ENCODE measurements at regions not wholly inside any gene's neighbourhood (a gene's known extent, or its start where the extent isn't known, plus 50 kb on each side); places are given as distances from the start of the nearest gene placed in this dataset.

GRCh38 chr18:37861981-37862380 lies 296.4 kb upstream of the CELF4 start:
- TF ChIP-seq EZH2phosphoT487 (IDR thresholded peaks at IDR 0.05; ENCODE audit: borderline replicate concordance, low read depth, low read length) (no peak), CTCF (conservative IDR thresholded peaks at IDR 0.05; ENCODE audit: low read length) (no peak)
- Histone ChIP-seq H4K20me1 (ENCODE audit: insufficient read depth, low read length) (no peaks in the 10 kb centered on the region), H3K9me3 (ENCODE audit: low read length) (no peaks in the 10 kb centered on the region), H3K4me1 (ENCODE audit: insufficient read depth, low read length, poor library complexity, severe bottlenecking) (no peaks in the 10 kb centered on the region), H3K36me3 (ENCODE audit: insufficient read depth, low read length) (no peaks in the 10 kb centered on the region), H3K9me2 (ENCODE audit: insufficient read depth, low read length) (no peaks in the 10 kb centered on the region), H3K4me2 (ENCODE audit: low read length) (no peak overlapping the region), H3K27ac (ENCODE audit: low read depth, low read length, poor library complexity, severe bottlenecking) (no peak overlapping the region), H2AFZ (ENCODE audit: low read length) (no peak overlapping the region), H3K79me2 (ENCODE audit: insufficient read depth, low read depth, low read length) (no peaks in the 10 kb centered on the region), H3K4me3 (ENCODE audit: low read depth, low read length, poor library complexity, severe bottlenecking) (no peak overlapping the region)
- no peak for DNase-seq (ENCODE audit: low spot score)
- ChIA-PET POLR2A (no interaction called here), CTCF (ENCODE audit: unreplicated experiment) (no interaction called here)
- BruUV-seq (replicated peaks) = no TSS peak
- intact Hi-C loops (cut with micrococcal nuclease; ENCODE audit: unreplicated experiment) = no loop called here

DNA sequence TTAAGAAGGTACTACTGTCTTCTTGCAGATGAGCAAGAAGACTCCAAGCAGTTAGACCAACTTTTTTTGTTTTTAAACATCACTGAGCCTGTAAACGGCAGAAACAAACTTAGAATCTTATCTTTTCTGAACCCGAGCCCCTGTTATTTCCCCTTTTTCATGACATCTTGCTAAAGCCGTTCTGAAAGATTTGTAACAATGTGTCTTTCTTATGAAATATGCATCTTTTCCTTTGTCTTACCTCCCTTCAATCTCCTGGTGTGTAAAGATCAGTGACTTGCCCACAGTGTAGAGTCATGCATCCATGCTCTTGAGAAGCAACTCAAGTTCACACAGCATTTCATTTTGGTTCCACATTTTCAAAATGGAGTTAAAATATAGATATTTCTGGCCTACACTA lies 288.8 kb upstream of the CELF4 start:
- Histone ChIP-seq H3K27ac (ENCODE audit: low read depth, low read length, poor library complexity, severe bottlenecking) (no peak overlapping the region), H3K79me2 (ENCODE audit: insufficient read depth, low read depth, low read length) (no peaks in the 10 kb centered on the region), H3K4me2 (ENCODE audit: low read length) (no peak overlapping the region), H4K20me1 (ENCODE audit: insufficient read depth, low read length) (no peaks in the 10 kb centered on the region), H3K9me3 (ENCODE audit: low read length) (no peaks in the 10 kb centered on the region), H3K9me2 (ENCODE audit: insufficient read depth, low read length) (no peaks in the 10 kb centered on the region), H3K36me3 (ENCODE audit: insufficient read depth, low read length) (no peaks in the 10 kb centered on the region), H3K4me3 (ENCODE audit: low read depth, low read length, poor library complexity, severe bottlenecking) (no peak overlapping the region), H2AFZ (ENCODE audit: low read length) (no peak overlapping the region), H3K4me1 (ENCODE audit: insufficient read depth, low read length, poor library complexity, severe bottlenecking) (no peaks in the 10 kb centered on the region)
- DNase-seq (ENCODE audit: low spot score) = no peak
- no TSS peak for BruUV-seq (replicated peaks)
- CTCF ChIA-PET (ENCODE audit: unreplicated experiment) = no interaction called here
- intact Hi-C loops (cut with micrococcal nuclease; ENCODE audit: unreplicated experiment) = no loop called here
- POLR2A ChIA-PET = no interaction called here
- TF ChIP-seq CTCF (conservative IDR thresholded peaks at IDR 0.05; ENCODE audit: low read length) = no peak
- no peak for TF ChIP-seq EZH2phosphoT487 (IDR thresholded peaks at IDR 0.05; ENCODE audit: borderline replicate concordance, low read depth, low read length)

GRCh38 chr18:37853706-37854105 lies 288.1 kb upstream of the CELF4 start:
- ChIA-PET POLR2A (no interaction called here), CTCF (ENCODE audit: unreplicated experiment) (no interaction called here)
- no peaks in the 10 kb centered on the region for H4K20me1 ChIP-seq (ENCODE audit: insufficient read depth, low read length)
- H3K4me2 ChIP-seq (ENCODE audit: low read length) = no peak overlapping the region
- no peaks in the 10 kb centered on the region for H3K36me3 ChIP-seq (ENCODE audit: insufficient read depth, low read length)
- TF ChIP-seq EZH2phosphoT487 (IDR thresholded peaks at IDR 0.05; ENCODE audit: borderline replicate concordance, low read depth, low read length) (no peak), CTCF (conservative IDR thresholded peaks at IDR 0.05; ENCODE audit: low read length) (no peak)
- H3K27ac ChIP-seq (ENCODE audit: low read depth, low read length, poor library complexity, severe bottlenecking) = no peak overlapping the region
- no peaks in the 10 kb centered on the region for H3K79me2 ChIP-seq (ENCODE audit: insufficient read depth, low read depth, low read length)
- no peaks in the 10 kb centered on the region for H3K4me1 ChIP-seq (ENCODE audit: insufficient read depth, low read length, poor library complexity, severe bottlenecking)
- H3K4me3 ChIP-seq (ENCODE audit: low read depth, low read length, poor library complexity, severe bottlenecking) = no peak overlapping the region
- no peak for DNase-seq (ENCODE audit: low spot score)
- H3K9me2 ChIP-seq (ENCODE audit: insufficient read depth, low read length) = no peaks in the 10 kb centered on the region
- no peak overlapping the region for H2AFZ ChIP-seq (ENCODE audit: low read length)
- BruUV-seq (replicated peaks) = no TSS peak
- intact Hi-C loops (cut with micrococcal nuclease; ENCODE audit: unreplicated experiment) = no loop called here
- no peaks in the 10 kb centered on the region for H3K9me3 ChIP-seq (ENCODE audit: low read length)
